Activated CD4-positive, alpha-beta T cell treated with anti-CD3 and anti-CD28 coated beads, Interleukin-2, amount 10 ng/mL, durations not matched to agents 7 days and 5 days (primary cell): ENCODE measurements at regions not wholly inside any gene's neighbourhood (a gene's known extent, or its start where the extent isn't known, plus 50 kb on each side); places are given as distances from the start of the nearest gene placed in this dataset.
"Not testable (repeated sequence)": the region's sequence is repeated elsewhere in the genome, so short reads cannot be mapped to it uniquely, and the experiment has no call there.

ENCODE experiments used
- CTCF ChIA-PET: fragments of 350-600 bp; sonication (Branson Sonifier 250); formaldehyde crosslinking; loops from one replicate; lab custom pipeline; 2021; ENCODE audit warnings: antibody characterized with exemption; lab: Charles Lee
- POLR2A ChIA-PET: fragments of 350-600 bp; sonication (Branson Sonifier 250); formaldehyde crosslinking; loops from one replicate; lab custom pipeline; 2021; ENCODE audit warnings: antibody characterized with exemption; lab: Charles Lee
- DNase-seq: peaks from one replicate; pipeline ENCODE4 v3.0.0-alpha.2; 2020
- H3K27ac Mint-ChIP-seq: one replicate; pipeline ENCODE4 v1.8.0; 2021; ENCODE audit warnings: mild to moderate bottlenecking, moderate library complexity, mixed read lengths
- H3K27me3 Mint-ChIP-seq: one replicate; pipeline ENCODE4 v1.8.0; 2021; ENCODE audit warnings: mixed read lengths
- H3K36me3 Mint-ChIP-seq: one replicate; pipeline ENCODE4 v1.8.0; 2021; ENCODE audit warnings: low read depth, mixed read lengths
- H3K4me1 Mint-ChIP-seq: one replicate; pipeline ENCODE4 v1.8.0; 2021; ENCODE audit warnings: mixed read lengths
- H3K4me3 Mint-ChIP-seq: one replicate; pipeline ENCODE4 v1.8.0; 2021; ENCODE audit warnings: mild to moderate bottlenecking, moderate library complexity, mixed read lengths
- H3K9me3 Mint-ChIP-seq: one replicate; pipeline ENCODE4 v1.8.0; 2021; ENCODE audit warnings: mixed read lengths

GRCh38 chr18:8982416-8983183, 119.9 kb upstream of the NDUFV2 start:
- CTCF ChIA-PET = interaction anchor here (1.7 kb wide), 1 partner anchor 10 kb away, joined by 4 read pairs; no protein-coding TSS in a partner anchor
- DNase-seq = peak; percentile 29
- H3K36me3 Mint-ChIP-seq = no peaks in the 10 kb centered on the region
- no peaks in the 10 kb centered on the region for H3K9me3 Mint-ChIP-seq
- H3K4me1 Mint-ChIP-seq = no peaks in the 10 kb centered on the region
- H3K27me3 Mint-ChIP-seq = peaks cover 2% of the 10 kb centered on the region
- H3K4me3 Mint-ChIP-seq = no peak overlapping the region
- POLR2A ChIA-PET = no interaction called here
- no peak overlapping the region for H3K27ac Mint-ChIP-seq

DNA sequence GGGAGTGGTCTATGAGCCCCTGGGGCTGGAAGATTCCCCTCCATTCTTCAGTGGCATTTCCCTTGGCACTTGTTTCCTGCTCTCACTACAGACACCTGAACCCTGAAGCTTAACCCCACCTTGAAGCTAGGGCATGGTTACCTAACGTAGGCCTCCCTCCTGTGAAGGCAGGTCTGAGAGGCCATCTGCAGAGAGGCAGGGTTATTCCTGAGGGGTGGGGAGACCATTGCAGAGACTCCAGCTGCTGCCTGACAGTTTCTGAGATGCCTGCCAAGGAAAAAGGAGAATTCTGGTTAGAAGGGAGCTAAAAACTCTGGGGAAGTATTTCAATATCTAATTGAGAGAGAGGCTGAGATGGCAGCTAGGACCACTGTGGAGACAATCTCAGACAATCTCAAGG, 119.3 kb upstream of the NDUFV2 start:
- H3K36me3 Mint-ChIP-seq = no peaks in the 10 kb centered on the region
- DNase-seq = no peak
- no peak overlapping the region for H3K4me3 Mint-ChIP-seq
- no peaks in the 10 kb centered on the region for H3K9me3 Mint-ChIP-seq
- no peaks in the 10 kb centered on the region for H3K4me1 Mint-ChIP-seq
- H3K27me3 Mint-ChIP-seq = peaks cover 2% of the 10 kb centered on the region
- ChIA-PET POLR2A (no interaction called here), CTCF (interaction anchor here (0.8 to 1.7 kb wide), 2 partner anchors 9 to 516 kb away, joined by 3 to 4 read pairs; no protein-coding TSS in a partner anchor)
- no peak overlapping the region for H3K27ac Mint-ChIP-seq

- Mint-ChIP-seq H3K27ac (no peak overlapping the region), H3K9me3 (no peaks in the 10 kb centered on the region), H3K4me3 (no peak overlapping the region), H3K27me3 (no peaks in the 10 kb centered on the region), H3K4me1 (no peaks in the 10 kb centered on the region), H3K36me3 (no peaks in the 10 kb centered on the region)
- POLR2A ChIA-PET = no interaction called here
- CTCF ChIA-PET = interaction anchor here (0.6 to 0.8 kb wide), 2 partner anchors 515 to 1293 kb away, joined by 3 read pairs; no protein-coding TSS in a partner anchor
- DNase-seq = no peak
Measured at GRCh38 chr18:8984131-8984721, 118.3 kb upstream of the NDUFV2 start.

- Mint-ChIP-seq H3K27me3 (no peaks in the 10 kb centered on the region), H3K4me3 (no peak overlapping the region), H3K4me1 (no peaks in the 10 kb centered on the region), H3K36me3 (no peaks in the 10 kb centered on the region), H3K9me3 (no peaks in the 10 kb centered on the region), H3K27ac (no peak overlapping the region)
- ChIA-PET POLR2A (no interaction called here), CTCF (interaction anchor here (1.3 to 2.3 kb wide), 5 partner anchors 8 to 334 kb away, joined by 4 to 11 read pairs (median 7); no protein-coding TSS in a partner anchor)
- no peak for DNase-seq
Measured at GRCh38 chr18:8987241-8987640, 115.3 kb upstream of the NDUFV2 start.

DNA sequence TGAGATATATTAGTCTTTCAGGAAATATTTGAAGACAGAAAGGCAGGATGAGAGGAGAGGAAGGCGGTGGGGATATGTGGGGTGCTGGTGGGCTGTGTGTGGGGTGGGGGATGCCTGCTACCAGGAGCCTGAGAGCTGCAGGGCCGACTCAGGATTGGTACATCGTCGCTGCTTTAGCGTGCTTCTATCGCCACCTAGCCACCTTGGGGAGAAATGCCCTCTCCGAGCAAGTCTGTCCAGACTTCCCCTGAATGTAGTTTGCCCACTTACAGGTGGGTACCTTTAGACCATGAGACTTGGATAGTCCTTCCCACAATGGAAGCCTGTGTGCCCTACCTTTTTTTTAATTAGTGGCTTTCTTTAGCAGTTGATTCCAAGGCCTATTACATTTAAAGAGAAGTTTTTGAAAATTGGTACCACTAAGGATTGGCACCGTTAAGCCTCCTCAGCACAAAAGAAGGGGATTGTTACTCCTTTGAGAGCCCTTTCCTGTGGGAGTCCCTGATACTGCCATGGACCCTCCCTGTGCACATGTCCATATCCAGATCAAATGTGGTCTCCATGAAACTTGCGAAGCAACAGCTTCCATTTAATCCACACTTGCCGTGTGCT, 114.1 kb upstream of the NDUFV2 start:
- Mint-ChIP-seq H3K9me3 (no peaks in the 10 kb centered on the region), H3K27me3 (peaks cover 4% of the 10 kb centered on the region), H3K27ac (no peak overlapping the region), H3K4me1 (no peaks in the 10 kb centered on the region), H3K36me3 (no peaks in the 10 kb centered on the region), H3K4me3 (no peak overlapping the region)
- ChIA-PET POLR2A (no interaction called here), CTCF (interaction anchor here (0.9 to 2.3 kb wide), 7 partner anchors 9 to 335 kb away, joined by 4 to 11 read pairs (median 5); no protein-coding TSS in a partner anchor)
- DNase-seq = peak; percentile 67

GRCh38 chr18:8989017-8989416, 113.5 kb upstream of the NDUFV2 start:
- H3K36me3 Mint-ChIP-seq = no peaks in the 10 kb centered on the region
- no peaks in the 10 kb centered on the region for H3K4me1 Mint-ChIP-seq
- no peak for DNase-seq
- no peak overlapping the region for H3K4me3 Mint-ChIP-seq
- no peak overlapping the region for H3K27ac Mint-ChIP-seq
- ChIA-PET CTCF (interaction anchor here (1.0 to 2.3 kb wide), 3 partner anchors 10 to 336 kb away, joined by 5 to 10 read pairs (median 7); no protein-coding TSS in a partner anchor), POLR2A (no interaction called here)
- H3K9me3 Mint-ChIP-seq = no peaks in the 10 kb centered on the region
- peaks cover 6% of the 10 kb centered on the region for H3K27me3 Mint-ChIP-seq

- ChIA-PET CTCF (interaction anchor here (0.6 kb wide), 1 partner anchor 15 kb away, joined by 4 read pairs; no protein-coding TSS in a partner anchor), POLR2A (no interaction called here)
- DNase-seq = no peak
- H3K27me3 Mint-ChIP-seq = peaks cover 6% of the 10 kb centered on the region
- no peak overlapping the region for H3K4me3 Mint-ChIP-seq
- no peaks in the 10 kb centered on the region for H3K4me1 Mint-ChIP-seq
- H3K9me3 Mint-ChIP-seq = no peaks in the 10 kb centered on the region
- no peaks in the 10 kb centered on the region for H3K36me3 Mint-ChIP-seq
- no peak overlapping the region for H3K27ac Mint-ChIP-seq
Measured at GRCh38 chr18:8989855-8990254, 112.6 kb upstream of the NDUFV2 start.

DNA sequence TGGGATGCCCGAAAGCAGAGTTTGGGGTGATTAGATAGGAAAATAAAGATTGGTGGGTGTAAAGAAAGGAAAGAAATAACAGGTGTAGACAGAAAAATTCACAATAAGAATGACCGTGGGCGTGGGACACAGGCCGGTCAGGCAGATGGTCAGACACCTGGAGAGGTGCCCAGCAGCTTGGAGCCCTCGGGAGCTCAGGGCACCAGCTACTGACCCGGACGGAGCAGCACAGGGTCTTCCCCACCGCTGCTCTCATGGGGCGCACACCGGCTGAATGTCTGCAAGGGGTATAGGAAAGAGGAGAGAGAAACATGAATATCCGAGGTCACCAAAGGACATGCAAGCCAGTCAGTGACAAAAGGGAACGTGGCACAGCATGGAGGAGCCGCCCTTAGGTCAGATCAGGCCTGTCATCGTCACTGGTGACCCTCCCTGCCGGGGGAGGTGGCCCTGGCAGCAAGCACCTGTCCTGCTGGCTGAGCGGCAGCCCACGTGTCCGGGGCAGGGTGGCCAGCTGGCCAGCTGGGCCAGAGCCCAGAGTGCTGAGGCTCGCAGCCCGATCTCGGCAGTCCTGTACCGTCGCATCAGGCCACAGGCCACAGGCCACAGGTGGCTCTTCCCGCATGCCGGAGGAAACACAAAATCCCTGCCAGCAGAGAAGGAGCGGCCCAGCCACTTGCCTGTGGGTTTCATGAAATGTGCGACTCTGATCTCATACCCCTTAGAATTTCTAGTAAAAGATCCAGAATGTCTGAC, 112.0 kb upstream of the NDUFV2 start:
- ChIA-PET POLR2A (no interaction called here), CTCF (no interaction called here)
- H3K9me3 Mint-ChIP-seq = no peaks in the 10 kb centered on the region
- H3K4me1 Mint-ChIP-seq = no peaks in the 10 kb centered on the region
- DNase-seq = no peak
- no peaks in the 10 kb centered on the region for H3K36me3 Mint-ChIP-seq
- no peak overlapping the region for H3K4me3 Mint-ChIP-seq
- H3K27me3 Mint-ChIP-seq = peaks cover 6% of the 10 kb centered on the region
- no peak overlapping the region for H3K27ac Mint-ChIP-seq

GRCh38 chr18:8991155-8991554, 111.3 kb upstream of the NDUFV2 start:
- ChIA-PET CTCF (no interaction called here), POLR2A (no interaction called here)
- no peaks in the 10 kb centered on the region for H3K9me3 Mint-ChIP-seq
- no peaks in the 10 kb centered on the region for H3K4me1 Mint-ChIP-seq
- peaks cover 8% of the 10 kb centered on the region for H3K27me3 Mint-ChIP-seq
- DNase-seq = no peak
- H3K27ac Mint-ChIP-seq = no peak overlapping the region
- no peaks in the 10 kb centered on the region for H3K36me3 Mint-ChIP-seq
- no peak overlapping the region for H3K4me3 Mint-ChIP-seq

GRCh38 chr18:8992500-8992899, 110.0 kb upstream of the NDUFV2 start:
- H3K4me1 Mint-ChIP-seq, H3K9me3 Mint-ChIP-seq, DNase-seq, POLR2A ChIA-PET, H3K4me3 Mint-ChIP-seq, H3K27ac Mint-ChIP-seq, H3K27me3 Mint-ChIP-seq, H3K36me3 Mint-ChIP-seq: not testable (repeated sequence)
- CTCF ChIA-PET = interaction anchor here (1.4 kb wide), 1 partner anchor 10 kb away, joined by 4 read pairs; no protein-coding TSS in a partner anchor

GRCh38 chr18:8994603-8995002, 107.9 kb upstream of the NDUFV2 start:
- ChIA-PET POLR2A (no interaction called here), CTCF (no interaction called here)
- no peak overlapping the region for H3K27ac Mint-ChIP-seq
- H3K9me3 Mint-ChIP-seq = no peaks in the 10 kb centered on the region
- no peak overlapping the region for H3K4me3 Mint-ChIP-seq
- H3K4me1 Mint-ChIP-seq = no peaks in the 10 kb centered on the region
- H3K27me3 Mint-ChIP-seq = peaks cover 16% of the 10 kb centered on the region
- DNase-seq = no peak
- no peaks in the 10 kb centered on the region for H3K36me3 Mint-ChIP-seq

GRCh38 chr18:8995096-8995495, 107.4 kb upstream of the NDUFV2 start:
- no peaks in the 10 kb centered on the region for H3K4me1 Mint-ChIP-seq
- CTCF ChIA-PET = no interaction called here
- no peak overlapping the region for H3K27ac Mint-ChIP-seq
- H3K4me3 Mint-ChIP-seq = no peak overlapping the region
- POLR2A ChIA-PET = interaction anchor here (0.7 kb wide), 1 partner anchor 198 kb away, joined by 3 read pairs; no protein-coding TSS in a partner anchor
- no peaks in the 10 kb centered on the region for H3K9me3 Mint-ChIP-seq
- no peak for DNase-seq
- no peaks in the 10 kb centered on the region for H3K36me3 Mint-ChIP-seq
- peaks cover 16% of the 10 kb centered on the region for H3K27me3 Mint-ChIP-seq
